GM12864 (cell line): ENCODE measurements at regions not wholly inside any gene's neighbourhood (a gene's known extent, or its start where the extent isn't known, plus 50 kb on each side); places are given as distances from the start of the nearest gene placed in this dataset.

Experiments used
- DNase-seq: peaks from one replicate; pipeline ENCODE4 v3.0.0-alpha.2; 2011; ENCODE audit warnings: low read depth
- H3K4me3 ChIP-seq: 2 replicates; pipeline ENCODE4 v1.5.1; 2011; ENCODE audit warnings: mild to moderate bottlenecking, low read depth, low read length, control low read depth
- TF ChIP-seq, protein P1 (sequence below): IDR thresholded peaks from 2 replicates; pipeline ENCODE4 v1.5.1; 2011; ENCODE audit warnings: low read depth, mild to moderate bottlenecking, moderate library complexity, low read length, control low read depth, inconsistent platforms; ENCODE audit errors: missing control alignments

DNA sequence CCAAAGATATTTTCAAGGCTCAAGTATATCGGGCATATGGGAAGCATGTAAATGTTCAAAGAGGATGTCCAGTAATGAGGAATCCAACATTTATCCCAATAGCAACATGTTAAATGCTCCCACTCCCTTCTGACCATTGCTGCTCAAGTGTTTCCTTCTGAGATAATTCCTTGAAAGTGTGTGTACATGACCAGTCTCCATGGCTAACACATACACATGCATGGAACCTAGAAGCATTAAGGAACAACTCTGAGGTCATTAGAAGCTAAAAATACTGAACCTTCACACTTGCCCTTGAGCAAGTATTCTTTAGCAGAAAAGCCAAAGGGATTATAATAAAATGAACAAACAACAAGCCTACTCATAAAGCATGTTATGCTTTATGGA lies 433.8 kb upstream of the TCF4 start:
- H3K4me3 ChIP-seq = no peak overlapping the region
- DNase-seq = no peak
- TF ChIP-seq, protein P1, sequence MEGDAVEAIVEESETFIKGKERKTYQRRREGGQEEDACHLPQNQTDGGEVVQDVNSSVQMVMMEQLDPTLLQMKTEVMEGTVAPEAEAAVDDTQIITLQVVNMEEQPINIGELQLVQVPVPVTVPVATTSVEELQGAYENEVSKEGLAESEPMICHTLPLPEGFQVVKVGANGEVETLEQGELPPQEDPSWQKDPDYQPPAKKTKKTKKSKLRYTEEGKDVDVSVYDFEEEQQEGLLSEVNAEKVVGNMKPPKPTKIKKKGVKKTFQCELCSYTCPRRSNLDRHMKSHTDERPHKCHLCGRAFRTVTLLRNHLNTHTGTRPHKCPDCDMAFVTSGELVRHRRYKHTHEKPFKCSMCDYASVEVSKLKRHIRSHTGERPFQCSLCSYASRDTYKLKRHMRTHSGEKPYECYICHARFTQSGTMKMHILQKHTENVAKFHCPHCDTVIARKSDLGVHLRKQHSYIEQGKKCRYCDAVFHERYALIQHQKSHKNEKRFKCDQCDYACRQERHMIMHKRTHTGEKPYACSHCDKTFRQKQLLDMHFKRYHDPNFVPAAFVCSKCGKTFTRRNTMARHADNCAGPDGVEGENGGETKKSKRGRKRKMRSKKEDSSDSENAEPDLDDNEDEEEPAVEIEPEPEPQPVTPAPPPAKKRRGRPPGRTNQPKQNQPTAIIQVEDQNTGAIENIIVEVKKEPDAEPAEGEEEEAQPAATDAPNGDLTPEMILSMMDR = no peak

DNA sequence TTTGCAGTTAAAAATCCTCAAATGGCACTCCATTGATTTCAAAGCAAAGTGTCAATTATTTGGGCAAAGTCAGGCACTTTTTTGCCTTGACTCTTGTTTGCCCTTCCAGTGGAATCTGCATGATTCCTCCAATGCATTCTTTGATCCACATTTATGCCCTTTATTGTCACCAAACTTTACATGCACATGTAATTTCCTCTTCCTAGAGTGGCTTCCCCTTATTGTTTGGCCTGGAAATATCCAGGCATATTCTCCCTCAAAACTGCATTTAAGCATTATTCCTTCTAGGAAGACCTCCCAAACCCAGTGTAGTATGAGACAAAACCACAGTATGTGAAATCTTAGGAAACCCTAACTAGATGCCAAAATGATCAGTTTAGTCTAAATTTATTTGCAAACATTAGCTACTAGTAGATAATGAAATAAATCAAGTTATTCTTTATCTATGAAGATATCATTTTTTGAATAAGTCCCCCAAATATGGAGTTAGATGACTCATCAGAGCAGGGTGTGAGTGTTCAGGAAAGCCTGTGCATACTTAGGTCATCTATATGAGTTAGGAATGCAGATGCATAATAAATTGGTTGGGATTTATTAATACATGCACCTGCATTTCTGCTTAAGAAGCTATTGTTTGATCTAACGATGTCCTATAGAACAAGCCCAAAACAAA lies 433.3 kb upstream of the TCF4 start:
- no peak for DNase-seq
- H3K4me3 ChIP-seq = no peak overlapping the region
- TF ChIP-seq, protein P1 = no peak

DNA sequence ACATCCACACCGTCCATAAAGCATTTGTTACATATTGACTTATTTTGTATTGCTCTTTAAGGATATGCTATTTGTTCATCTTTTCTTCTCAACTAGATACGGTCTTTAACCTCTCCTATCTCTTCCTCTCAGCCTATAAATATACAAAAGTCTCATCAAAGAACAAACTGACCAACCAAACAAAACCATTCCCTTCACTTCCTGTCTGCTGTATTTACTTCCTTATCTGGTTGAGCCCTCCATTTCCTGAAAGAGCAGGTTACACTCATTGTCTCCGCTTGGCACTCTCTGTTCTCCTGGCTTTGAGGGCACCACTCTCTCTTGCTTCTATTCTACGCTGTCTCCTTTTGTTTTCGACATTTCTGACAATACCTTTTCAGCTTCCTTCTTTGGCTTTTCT lies 431.9 kb upstream of the TCF4 start:
- no peak overlapping the region for H3K4me3 ChIP-seq
- TF ChIP-seq, protein P1 = no peak
- DNase-seq = no peak

DNA sequence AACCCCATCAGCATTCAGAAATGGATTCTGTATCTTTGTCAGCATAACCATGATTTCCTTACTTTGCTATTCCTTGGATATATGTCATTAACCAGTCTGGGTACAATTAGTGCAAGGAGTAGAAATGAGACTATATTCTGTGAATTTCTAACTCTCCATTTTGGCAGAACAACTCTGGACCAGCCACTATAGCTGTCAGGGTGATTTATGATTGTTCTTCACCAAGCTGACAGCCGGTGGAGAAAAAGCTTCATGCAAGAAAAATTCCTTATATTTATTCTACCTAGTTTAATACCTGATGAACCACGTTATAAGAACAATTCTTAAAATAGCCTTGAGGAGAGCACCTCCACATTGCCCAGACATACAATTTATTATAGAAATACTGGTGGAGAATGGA lies 431.2 kb upstream of the TCF4 start:
- H3K4me3 ChIP-seq = no peak overlapping the region
- no peak for DNase-seq
- TF ChIP-seq, protein P1 = no peak

DNA sequence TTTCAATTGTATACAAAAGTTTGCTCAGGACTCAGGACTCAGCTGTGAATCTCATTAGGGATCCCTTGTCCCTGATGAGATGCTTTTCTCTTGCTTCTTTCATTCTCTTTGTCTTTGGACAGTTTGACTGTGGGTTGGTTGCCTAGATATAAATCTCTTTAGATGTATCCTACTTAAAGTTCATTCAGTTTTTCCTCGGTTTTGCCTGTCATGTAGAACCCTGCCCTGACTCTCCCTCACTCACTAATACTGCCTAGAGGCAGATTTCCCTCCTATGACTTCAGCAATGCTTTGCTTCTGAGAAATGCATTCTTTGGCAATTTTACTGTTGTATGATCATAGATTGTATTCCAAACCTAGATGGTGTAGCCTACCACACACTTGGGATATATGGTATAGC lies 421.4 kb upstream of the TCF4 start:
- TF ChIP-seq, protein P1 = no peak
- H3K4me3 ChIP-seq = no peak overlapping the region
- DNase-seq = no peak

DNA sequence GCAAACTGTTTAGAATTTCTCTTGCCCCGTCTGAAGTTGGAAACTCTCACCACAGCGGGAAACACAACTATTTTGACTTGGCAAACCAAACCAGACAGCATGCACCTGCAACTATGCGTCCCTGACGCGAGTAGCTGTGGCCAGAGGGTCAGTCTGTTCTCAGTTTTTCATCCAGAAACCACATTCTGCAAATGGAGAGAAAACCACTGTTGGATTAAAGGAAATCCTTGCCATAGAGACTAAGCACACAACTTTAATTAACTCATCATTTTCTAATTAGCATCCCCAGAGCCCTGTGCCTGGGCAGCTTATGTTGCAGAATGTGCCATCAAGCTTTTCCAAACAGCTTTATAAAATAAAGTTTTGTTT lies 415.7 kb upstream of the TCF4 start:
- H3K4me3 ChIP-seq = no peak overlapping the region
- TF ChIP-seq, protein P1 = no peak
- DNase-seq = no peak

DNA sequence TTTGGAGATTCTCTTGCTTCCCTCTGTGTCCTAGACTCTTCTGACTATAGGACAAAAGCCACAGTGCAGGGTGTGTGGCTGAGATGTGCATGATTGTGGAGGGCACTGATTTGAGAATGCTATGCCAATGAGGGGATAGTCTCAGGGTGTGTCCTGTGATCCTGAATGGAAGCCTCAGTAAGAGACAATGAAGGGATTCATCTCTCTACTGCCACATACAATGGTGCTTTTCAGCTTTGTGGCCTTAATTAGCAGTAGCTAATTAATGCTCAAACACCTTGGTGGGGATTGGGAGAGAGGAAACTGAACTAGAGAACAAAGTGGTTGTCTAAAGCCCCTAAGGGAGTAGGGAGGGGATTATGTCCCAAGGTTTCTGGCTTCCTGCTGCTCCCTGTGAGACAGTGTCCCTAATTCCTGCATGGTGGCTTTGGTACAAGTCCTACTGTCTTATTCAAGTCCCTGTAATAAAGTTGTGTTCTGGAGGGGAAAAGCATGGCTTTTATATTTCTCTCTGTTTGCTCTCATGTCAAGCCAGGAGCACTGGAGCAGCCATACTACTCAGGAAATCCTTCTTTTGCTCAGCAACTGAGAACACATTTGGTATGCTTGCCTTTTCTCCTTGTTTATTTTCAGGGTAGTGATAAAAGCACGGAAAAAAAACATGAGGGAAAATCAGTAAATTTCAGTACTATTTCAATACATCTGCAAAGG lies 415.2 kb upstream of the TCF4 start:
- no peak overlapping the region for H3K4me3 ChIP-seq
- DNase-seq = no peak
- TF ChIP-seq, protein P1 = no peak
